Caco-2 (cell line): ENCODE measurements at regions not wholly inside any gene's neighbourhood (a gene's known extent, or its start where the extent isn't known, plus 50 kb on each side); places are given as distances from the start of the nearest gene placed in this dataset.

ENCODE experiments used
- BruUV-seq: library from RNA; stranded (reverse); fragments of 400-500 nt; replicated peaks from 2 replicates; lab custom pipeline; 2021; lab: Mats Ljungman, UMichigan
- CTCF ChIA-PET: fragments of 300-600 bp; sonication (Branson Sonifier 250); formaldehyde crosslinking; loops from one replicate; lab custom pipeline; 2022; ENCODE audit warnings: antibody characterized with exemption; lab: Charles Lee
- POLR2A ChIA-PET: fragments of 300-600 bp; sonication (Branson Sonifier 250); formaldehyde crosslinking; loops from one replicate; lab custom pipeline; 2022; ENCODE audit warnings: antibody characterized with exemption; lab: Charles Lee
- DNase-seq, 2 experiments: peaks; one replicate each; pipeline versions ENCODE4 v3.0.0 to v3.0.0-alpha.2; 2020 to 2022
- H3K27me3 ChIP-seq: replicated peaks from 2 replicates; pipeline ENCODE4 v1.6.0; 2011; ENCODE audit warnings: low read length; ENCODE audit not compliant: control insufficient read depth, insufficient read depth
- H3K36me3 ChIP-seq: 2 replicates; pipeline ENCODE4 v1.5.1; 2011; ENCODE audit warnings: low read length; ENCODE audit not compliant: control insufficient read depth, insufficient read depth
- H3K4me1 ChIP-seq: fragments of 250-450 bp; sonication (Bioruptor Pico); 2 replicates; pipeline ENCODE4 v1.5.1; 2020; ENCODE audit warnings: mild to moderate bottlenecking
- H3K4me3 ChIP-seq: 2 replicates; pipeline ENCODE4 v1.5.1; 2011; ENCODE audit warnings: low read depth, mild to moderate bottlenecking, control low read depth, low read length
- H3K9me3 ChIP-seq: fragments of 250-450 bp; sonication (Bioruptor Pico); 2 replicates; pipeline ENCODE4 v1.5.1; 2020; ENCODE audit warnings: mild to moderate bottlenecking, moderate library complexity
- H3K27ac Mint-ChIP-seq: one replicate; pipeline ENCODE4 v1.8.0; 2022; ENCODE audit warnings: mixed read lengths; ENCODE audit not compliant: unreplicated experiment
- H3K27me3 Mint-ChIP-seq: one replicate; pipeline ENCODE4 v1.8.0; 2022; ENCODE audit warnings: mixed read lengths; ENCODE audit not compliant: insufficient read depth, unreplicated experiment
- H3K36me3 Mint-ChIP-seq: one replicate; pipeline ENCODE4 v1.8.0; 2022; ENCODE audit warnings: mild to moderate bottlenecking, mixed read lengths; ENCODE audit not compliant: insufficient read depth, unreplicated experiment
- H3K4me1 Mint-ChIP-seq: one replicate; pipeline ENCODE4 v1.8.0; 2022; ENCODE audit warnings: low read depth, mixed read lengths; ENCODE audit not compliant: unreplicated experiment
- H3K4me3 Mint-ChIP-seq: one replicate; pipeline ENCODE4 v1.8.0; 2022; ENCODE audit warnings: mild to moderate bottlenecking, moderate library complexity, mixed read lengths; ENCODE audit not compliant: unreplicated experiment
- H3K9me3 Mint-ChIP-seq: one replicate; pipeline ENCODE4 v1.8.0; 2022; ENCODE audit warnings: mixed read lengths; ENCODE audit not compliant: unreplicated experiment
- intact Hi-C: fragments of 100-400 bp; cut with micrococcal nuclease; formaldehyde crosslinking; loops from one replicate; pipeline ENCODE4 v1.10.0; 2022; ENCODE audit not compliant: unreplicated experiment
- TF ChIP-seq, protein P1 (sequence below), 2 experiments: fragments of 200-600 bp in 1 of 2; IDR thresholded peaks; 1 replicate in 1 of 2; 2 replicates in 1 of 2; pipeline versions ENCODE4 v1.5.1 to v1.8.0; 2011 to 2022; ENCODE audit warnings: antibody characterized with exemption in 1 of 2, control low read depth in 1 of 2, inconsistent platforms in 1 of 2, low read depth in 1 of 2, low read length in 1 of 2, mild to moderate bottlenecking in 1 of 2, moderate library complexity in 1 of 2; ENCODE audit not compliant: insufficient read depth in 1 of 2, severe bottlenecking in 1 of 2, unreplicated experiment in 1 of 2

DNA sequence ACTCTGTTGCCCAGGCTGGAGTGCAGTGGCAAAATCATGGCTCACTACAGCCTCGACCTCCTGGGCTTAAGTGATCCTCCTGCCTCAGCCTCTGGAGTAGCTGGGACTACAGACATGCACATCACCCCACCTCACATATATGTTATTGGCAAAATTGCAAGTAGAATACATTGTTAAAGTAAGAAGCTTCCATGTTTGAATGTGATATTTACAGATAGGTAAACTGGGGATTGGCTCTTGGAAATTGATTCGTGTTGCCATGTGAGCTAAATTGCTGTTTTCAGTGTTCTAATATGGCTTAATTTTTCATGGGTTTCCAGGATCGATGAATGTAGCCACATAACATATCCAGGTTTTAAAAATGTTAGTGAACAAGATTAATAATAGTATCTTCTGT is 149.0 kb upstream of the ZNF217 start:
- ChIA-PET POLR2A (no interaction called here), CTCF (no interaction called here)
- Histone ChIP-seq H3K36me3 (no peaks in the 10 kb centered on the region), H3K4me1 (peaks cover 33% of the 10 kb centered on the region), H3K4me3 (no peak overlapping the region), H3K9me3 (no peaks in the 10 kb centered on the region), H3K27me3 (no peaks in the 10 kb centered on the region)
- Mint-ChIP-seq H3K4me3 (no peak overlapping the region), H3K36me3 (peaks cover 5% of the 10 kb centered on the region), H3K27ac (no peak overlapping the region), H3K27me3 (no peaks in the 10 kb centered on the region), H3K4me1 (peaks cover 37% of the 10 kb centered on the region), H3K9me3 (no peaks in the 10 kb centered on the region)
- BruUV-seq, result no TSS peak
- TF ChIP-seq, protein P1, sequence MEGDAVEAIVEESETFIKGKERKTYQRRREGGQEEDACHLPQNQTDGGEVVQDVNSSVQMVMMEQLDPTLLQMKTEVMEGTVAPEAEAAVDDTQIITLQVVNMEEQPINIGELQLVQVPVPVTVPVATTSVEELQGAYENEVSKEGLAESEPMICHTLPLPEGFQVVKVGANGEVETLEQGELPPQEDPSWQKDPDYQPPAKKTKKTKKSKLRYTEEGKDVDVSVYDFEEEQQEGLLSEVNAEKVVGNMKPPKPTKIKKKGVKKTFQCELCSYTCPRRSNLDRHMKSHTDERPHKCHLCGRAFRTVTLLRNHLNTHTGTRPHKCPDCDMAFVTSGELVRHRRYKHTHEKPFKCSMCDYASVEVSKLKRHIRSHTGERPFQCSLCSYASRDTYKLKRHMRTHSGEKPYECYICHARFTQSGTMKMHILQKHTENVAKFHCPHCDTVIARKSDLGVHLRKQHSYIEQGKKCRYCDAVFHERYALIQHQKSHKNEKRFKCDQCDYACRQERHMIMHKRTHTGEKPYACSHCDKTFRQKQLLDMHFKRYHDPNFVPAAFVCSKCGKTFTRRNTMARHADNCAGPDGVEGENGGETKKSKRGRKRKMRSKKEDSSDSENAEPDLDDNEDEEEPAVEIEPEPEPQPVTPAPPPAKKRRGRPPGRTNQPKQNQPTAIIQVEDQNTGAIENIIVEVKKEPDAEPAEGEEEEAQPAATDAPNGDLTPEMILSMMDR (IDR thresholded peaks at IDR 0.05; ENCODE audit: insufficient read depth in 1 of 2, low read depth in 1 of 2, low read length in 1 of 2, severe bottlenecking in 1 of 2, unreplicated experiment in 1 of 2), result no peak
- DNase-seq, result no peak
- intact Hi-C loops, result no loop called here

DNA sequence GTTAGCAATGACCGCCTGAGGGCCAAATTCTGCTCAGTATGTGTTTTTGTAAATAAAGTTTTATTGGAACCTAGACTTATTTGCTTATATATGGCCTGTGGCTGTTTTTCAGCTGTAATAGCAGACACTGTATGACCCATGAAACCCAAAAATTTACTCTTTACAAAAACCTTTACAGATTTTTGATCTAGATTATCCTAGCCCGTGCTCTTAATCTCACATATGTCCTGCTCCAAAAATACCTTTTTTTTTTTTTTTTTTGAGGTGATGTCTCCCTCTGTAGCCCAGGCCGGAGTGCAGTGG is 148.0 kb upstream of the ZNF217 start:
- Histone ChIP-seq H3K4me1 (peaks cover 41% of the 10 kb centered on the region), H3K27me3 (no peaks in the 10 kb centered on the region), H3K36me3 (no peaks in the 10 kb centered on the region), H3K4me3 (no peak overlapping the region), H3K9me3 (no peaks in the 10 kb centered on the region)
- peaks cover 48% of the 10 kb centered on the region for H3K4me1 Mint-ChIP-seq
- TF ChIP-seq, protein P1 (IDR thresholded peaks at IDR 0.05; ENCODE audit: insufficient read depth in 1 of 2, low read depth in 1 of 2, low read length in 1 of 2, severe bottlenecking in 1 of 2, unreplicated experiment in 1 of 2), result no peak
- H3K27me3 Mint-ChIP-seq, result no peaks in the 10 kb centered on the region
- H3K27ac Mint-ChIP-seq, result peak overlapping the region; percentile 95
- H3K4me3 Mint-ChIP-seq, result no peak overlapping the region
- no TSS peak for BruUV-seq
- H3K9me3 Mint-ChIP-seq, result no peaks in the 10 kb centered on the region
- no peak for DNase-seq
- peaks cover 5% of the 10 kb centered on the region for H3K36me3 Mint-ChIP-seq
- CTCF ChIA-PET, result interaction anchor here (0.6 to 0.7 kb wide), 2 partner anchors 59 to 60 kb away, joined by 3 to 4 read pairs; no protein-coding TSS in a partner anchor
- intact Hi-C loops, result no loop called here
- POLR2A ChIA-PET, result interaction anchor here (0.7 kb wide), 1 partner anchor 17 kb away, joined by 3 read pairs; no protein-coding TSS in a partner anchor

- POLR2A ChIA-PET, result interaction anchor here (0.5 to 2.7 kb wide), 11 partner anchors 24 to 146 kb away, joined by 3 to 34 read pairs (median 12); partner anchors contain the start of gene ZNF217
- CTCF ChIA-PET, result interaction anchor here (0.7 to 2.7 kb wide), 11 partner anchors 8 to 174 kb away, joined by 3 to 16 read pairs (median 6); no protein-coding TSS in a partner anchor
- peak overlapping the region; percentile 95 for H3K27ac Mint-ChIP-seq
- TSS peak; percentile 13 for BruUV-seq
- no peaks in the 10 kb centered on the region for H3K27me3 Mint-ChIP-seq
- peak overlapping the region; percentile 72 for H3K4me3 Mint-ChIP-seq
- TF ChIP-seq, protein P1 (IDR thresholded peaks at IDR 0.05; ENCODE audit: insufficient read depth in 1 of 2, low read depth in 1 of 2, low read length in 1 of 2, severe bottlenecking in 1 of 2, unreplicated experiment in 1 of 2), result no peak
- Histone ChIP-seq H3K4me3 (peak overlapping the region; percentile 35), H3K9me3 (no peaks in the 10 kb centered on the region), H3K4me1 (peaks cover 53% of the 10 kb centered on the region), H3K27me3 (no peaks in the 10 kb centered on the region), H3K36me3 (no peaks in the 10 kb centered on the region)
- intact Hi-C loops, result loop anchor here (1.0 to 10.0 kb wide), 4 partner anchors 61 to 325 kb away; no protein-coding TSS in a partner anchor
- DNase-seq, result peak in 1 of 2 experiments; percentile 51
- peaks cover 60% of the 10 kb centered on the region for H3K4me1 Mint-ChIP-seq
- H3K9me3 Mint-ChIP-seq, result no peaks in the 10 kb centered on the region
- H3K36me3 Mint-ChIP-seq, result peaks cover 5% of the 10 kb centered on the region
These were observed 146.5 kb upstream of the ZNF217 start for GRCh38 chr20:53739799-53740785.
